ENCODE measurements at regions not wholly inside any gene's neighbourhood (a gene's known extent, or its start where the extent isn't known, plus 50 kb on each side); places are given as distances from the start of the nearest gene placed in this dataset.

DNA sequence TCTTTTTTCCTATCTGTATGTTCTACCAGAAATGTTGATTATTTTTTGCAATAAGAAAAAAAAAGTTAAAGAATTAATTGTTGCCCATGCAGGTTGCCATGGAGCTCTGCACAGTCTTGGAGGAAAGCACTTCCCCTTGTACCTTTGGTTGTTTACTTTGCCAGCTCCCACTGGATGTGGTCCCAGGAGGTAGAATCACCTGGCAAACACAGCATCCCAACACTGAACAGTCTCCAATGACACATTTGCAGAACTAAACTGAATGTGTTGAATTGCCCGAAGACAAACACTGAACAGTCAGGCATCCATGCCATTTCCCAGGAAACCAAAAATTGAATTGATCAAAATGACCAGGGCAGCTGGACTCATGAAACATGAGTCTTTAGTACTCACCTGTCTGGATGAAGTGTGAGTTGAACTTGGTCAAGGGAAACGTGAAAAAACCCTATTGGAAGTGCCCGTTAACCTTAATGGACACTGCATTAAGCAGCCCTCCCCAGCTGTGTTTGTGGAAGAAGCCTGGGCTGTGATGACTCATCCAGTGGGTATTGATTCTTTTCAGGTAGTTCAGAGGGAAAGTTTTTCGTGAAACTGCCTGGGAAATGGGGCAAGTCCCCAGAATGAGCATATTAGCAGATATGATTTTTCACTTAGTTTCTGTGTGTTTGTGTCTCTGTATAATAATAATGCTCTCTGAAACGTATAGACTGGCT, 284.7 kb upstream of the STT3B start:
- Mint-ChIP-seq H3K36me3 (ENCODE audit: low read depth) (no peaks in the 10 kb centered on the region), H3K27ac (no peak overlapping the region)

More for the DNA sequence above, 284.7 kb upstream of the STT3B start:
- Mint-ChIP-seq H3K27me3 (ENCODE audit: insufficient read depth, low read depth, poor library complexity) (peaks cover 1% of the 10 kb centered on the region), H3K4me1 (peaks cover 11% of the 10 kb centered on the region), H3K9me3 (no peaks in the 10 kb centered on the region), H3K4me3 (no peak overlapping the region)
- no peak for ATAC-seq
- Histone ChIP-seq H3K9me2 (ENCODE audit: insufficient read depth) (peaks cover 7% of the 10 kb centered on the region; the same call in 1 of the 2 replicates), H3K4me3 (no peak overlapping the region), H3K4me1 (ENCODE audit: insufficient read depth) (no peaks in the 10 kb centered on the region; the same call in 1 of the 2 replicates), H4K20me1 (replicated peaks; ENCODE audit: insufficient read depth) (no peaks in the 10 kb centered on the region), H2AFZ (no peak overlapping the region), H3K36me3 (ENCODE audit: insufficient read depth) (no peaks in the 10 kb centered on the region), H3K4me2 (no peak overlapping the region), H3F3A (replicated peaks; ENCODE audit: low read depth) (no peaks in the 10 kb centered on the region), H3K27me3 (ENCODE audit: insufficient read depth) (no peaks in the 10 kb centered on the region), H3K79me2 (replicated peaks; ENCODE audit: insufficient read depth) (no peaks in the 10 kb centered on the region), H3K27ac (ENCODE audit: low read depth) (no peak overlapping the region)
- DNase-seq (ENCODE audit: low spot score): no peak
- TF ChIP-seq ZNF114 (CRISPR knock-in tag; IDR thresholded peaks at IDR 0.05) (no peak), JUNB (IDR thresholded peaks at IDR 0.05; ENCODE audit: unreplicated experiment) (no peak), ZNF331 (CRISPR knock-in tag; IDR thresholded peaks at IDR 0.05; ENCODE audit: low read depth) (no peak), POLR2AphosphoS5 (IDR thresholded peaks at IDR 0.05; ENCODE audit: low read depth) (no peak), CREB1 (CRISPR knock-in tag; IDR thresholded peaks at IDR 0.05; ENCODE audit: low read depth) (no peak), EZH2phosphoT487 (IDR thresholded peaks at IDR 0.05; ENCODE audit: unreplicated experiment) (no peak)
- TF ChIP-seq, protein P1, sequence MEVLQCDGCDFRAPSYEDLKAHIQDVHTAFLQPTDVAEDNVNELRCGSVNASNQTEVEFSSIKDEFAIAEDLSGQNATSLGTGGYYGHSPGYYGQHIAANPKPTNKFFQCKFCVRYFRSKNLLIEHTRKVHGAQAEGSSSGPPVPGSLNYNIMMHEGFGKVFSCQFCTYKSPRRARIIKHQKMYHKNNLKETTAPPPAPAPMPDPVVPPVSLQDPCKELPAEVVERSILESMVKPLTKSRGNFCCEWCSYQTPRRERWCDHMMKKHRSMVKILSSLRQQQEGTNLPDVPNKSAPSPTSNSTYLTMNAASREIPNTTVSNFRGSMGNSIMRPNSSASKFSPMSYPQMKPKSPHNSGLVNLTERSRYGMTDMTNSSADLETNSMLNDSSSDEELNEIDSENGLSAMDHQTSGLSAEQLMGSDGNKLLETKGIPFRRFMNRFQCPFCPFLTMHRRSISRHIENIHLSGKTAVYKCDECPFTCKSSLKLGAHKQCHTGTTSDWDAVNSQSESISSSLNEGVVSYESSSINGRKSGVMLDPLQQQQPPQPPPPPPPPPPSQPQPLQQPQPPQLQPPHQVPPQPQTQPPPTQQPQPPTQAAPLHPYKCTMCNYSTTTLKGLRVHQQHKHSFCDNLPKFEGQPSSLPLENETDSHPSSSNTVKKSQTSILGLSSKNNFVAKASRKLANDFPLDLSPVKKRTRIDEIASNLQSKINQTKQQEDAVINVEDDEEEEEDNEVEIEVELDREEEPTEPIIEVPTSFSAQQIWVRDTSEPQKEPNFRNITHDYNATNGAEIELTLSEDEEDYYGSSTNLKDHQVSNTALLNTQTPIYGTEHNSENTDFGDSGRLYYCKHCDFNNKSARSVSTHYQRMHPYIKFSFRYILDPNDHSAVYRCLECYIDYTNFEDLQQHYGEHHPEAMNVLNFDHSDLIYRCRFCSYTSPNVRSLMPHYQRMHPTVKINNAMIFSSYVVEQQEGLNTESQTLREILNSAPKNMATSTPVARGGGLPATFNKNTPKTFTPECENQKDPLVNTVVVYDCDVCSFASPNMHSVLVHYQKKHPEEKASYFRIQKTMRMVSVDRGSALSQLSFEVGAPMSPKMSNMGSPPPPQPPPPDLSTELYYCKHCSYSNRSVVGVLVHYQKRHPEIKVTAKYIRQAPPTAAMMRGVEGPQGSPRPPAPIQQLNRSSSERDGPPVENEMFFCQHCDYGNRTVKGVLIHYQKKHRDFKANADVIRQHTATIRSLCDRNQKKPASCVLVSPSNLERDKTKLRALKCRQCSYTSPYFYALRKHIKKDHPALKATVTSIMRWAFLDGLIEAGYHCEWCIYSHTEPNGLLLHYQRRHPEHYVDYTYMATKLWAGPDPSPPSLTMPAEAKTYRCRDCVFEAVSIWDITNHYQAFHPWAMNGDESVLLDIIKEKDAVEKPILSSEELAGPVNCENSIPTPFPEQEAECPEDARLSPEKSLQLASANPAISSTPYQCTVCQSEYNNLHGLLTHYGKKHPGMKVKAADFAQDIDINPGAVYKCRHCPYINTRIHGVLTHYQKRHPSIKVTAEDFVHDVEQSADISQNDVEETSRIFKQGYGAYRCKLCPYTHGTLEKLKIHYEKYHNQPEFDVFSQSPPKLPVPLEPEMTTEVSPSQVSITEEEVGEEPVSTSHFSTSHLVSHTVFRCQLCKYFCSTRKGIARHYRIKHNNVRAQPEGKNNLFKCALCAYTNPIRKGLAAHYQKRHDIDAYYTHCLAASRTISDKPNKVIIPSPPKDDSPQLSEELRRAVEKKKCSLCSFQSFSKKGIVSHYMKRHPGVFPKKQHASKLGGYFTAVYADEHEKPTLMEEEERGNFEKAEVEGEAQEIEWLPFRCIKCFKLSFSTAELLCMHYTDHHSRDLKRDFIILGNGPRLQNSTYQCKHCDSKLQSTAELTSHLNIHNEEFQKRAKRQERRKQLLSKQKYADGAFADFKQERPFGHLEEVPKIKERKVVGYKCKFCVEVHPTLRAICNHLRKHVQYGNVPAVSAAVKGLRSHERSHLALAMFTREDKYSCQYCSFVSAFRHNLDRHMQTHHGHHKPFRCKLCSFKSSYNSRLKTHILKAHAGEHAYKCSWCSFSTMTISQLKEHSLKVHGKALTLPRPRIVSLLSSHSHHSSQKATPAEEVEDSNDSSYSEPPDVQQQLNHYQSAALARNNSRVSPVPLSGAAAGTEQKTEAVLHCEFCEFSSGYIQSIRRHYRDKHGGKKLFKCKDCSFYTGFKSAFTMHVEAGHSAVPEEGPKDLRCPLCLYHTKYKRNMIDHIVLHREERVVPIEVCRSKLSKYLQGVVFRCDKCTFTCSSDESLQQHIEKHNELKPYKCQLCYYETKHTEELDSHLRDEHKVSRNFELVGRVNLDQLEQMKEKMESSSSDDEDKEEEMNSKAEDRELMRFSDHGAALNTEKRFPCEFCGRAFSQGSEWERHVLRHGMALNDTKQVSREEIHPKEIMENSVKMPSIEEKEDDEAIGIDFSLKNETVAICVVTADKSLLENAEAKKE (CRISPR knock-in tag; IDR thresholded peaks at IDR 0.05): no peak
